Liver (tissue), 8 donors: ENCODE measurements at regions not wholly inside any gene's neighbourhood (a gene's known extent, or its start where the extent isn't known, plus 50 kb on each side); places are given as distances from the start of the nearest gene placed in this dataset.

ENCODE experiments used
- DNase-seq: peaks from one replicate; pipeline ENCODE4 v3.0.0-alpha.2; 2017; ENCODE audit warnings: low spot score
- H3K27ac ChIP-seq, 2 donors: one replicate each; pipeline ENCODE4 v1.7.0; 2013; ENCODE audit warnings: inconsistent platforms in 2 of 2, low read length in 2 of 2, control low read depth in 1 of 2, low read depth in 1 of 2, mild to moderate bottlenecking in 1 of 2
- H3K27me3 ChIP-seq, 4 donors: one replicate each; pipeline versions ENCODE4 v1.6.1 to v1.7.0; 2013; ENCODE audit warnings: low read length in 3 of 4, inconsistent platforms in 1 of 4, mild to moderate bottlenecking in 1 of 4, moderate library complexity in 1 of 4; ENCODE audit not compliant: control insufficient read depth in 4 of 4, insufficient read depth in 4 of 4
- H3K36me3 ChIP-seq, 4 donors: one replicate each; pipeline versions ENCODE4 v1.6.1 to v1.7.0; 2013; ENCODE audit warnings: low read length in 3 of 4, mild to moderate bottlenecking in 3 of 4, low read depth in 1 of 4, moderate library complexity in 1 of 4; ENCODE audit not compliant: control insufficient read depth in 4 of 4, insufficient read depth in 3 of 4
- H3K4me1 ChIP-seq, 4 donors: one replicate each; pipeline versions ENCODE4 v1.6.1 to v1.7.0; 2013; ENCODE audit warnings: low read length in 3 of 4, mild to moderate bottlenecking in 3 of 4, moderate library complexity in 1 of 4; ENCODE audit not compliant: control insufficient read depth in 4 of 4, insufficient read depth in 4 of 4
- H3K4me3 ChIP-seq, 3 donors: one replicate each; pipeline versions ENCODE4 v1.6.1 to v1.7.0; 2013; ENCODE audit warnings: low read length in 3 of 3, control low read depth in 1 of 3, low read depth in 1 of 3, mild to moderate bottlenecking in 1 of 3
- H3K9ac ChIP-seq, 2 donors: one replicate each; pipeline ENCODE4 v1.7.0; 2013; ENCODE audit warnings: low read length in 2 of 2, mild to moderate bottlenecking in 2 of 2, moderate library complexity in 2 of 2, control low read depth in 1 of 2, low read depth in 1 of 2
- H3K9me3 ChIP-seq, 4 donors: one replicate each; pipeline versions ENCODE4 v1.6.1 to v1.7.0; 2013; ENCODE audit warnings: low read length in 3 of 4; ENCODE audit not compliant: control insufficient read depth in 4 of 4
- EGR1 ChIP-seq, 2 donors: IDR thresholded peaks; 2 replicates each; pipeline ENCODE4 v1.6.1; 2016 to 2018; ENCODE audit warnings: antibody characterized with exemption in 2 of 2, low read depth in 2 of 2
- FOXA1 ChIP-seq: IDR thresholded peaks from 2 replicates; pipeline ENCODE4 v1.6.1; 2016; ENCODE audit warnings: antibody characterized with exemption
- FOXA2 ChIP-seq: IDR thresholded peaks from 2 replicates; pipeline ENCODE4 v1.6.1; 2016; ENCODE audit warnings: antibody characterized with exemption
- GABPA ChIP-seq, 2 donors: IDR thresholded peaks in 1 of 2; conservative IDR thresholded peaks in 1 of 2; 2 replicates each; pipeline ENCODE4 v1.6.1; 2016; ENCODE audit warnings: antibody characterized with exemption in 2 of 2, mild to moderate bottlenecking in 1 of 2, moderate library complexity in 1 of 2
- HNF4A ChIP-seq, 2 donors: conservative IDR thresholded peaks; 2 replicates each; pipeline ENCODE4 v1.6.1; 2016; ENCODE audit warnings: antibody characterized with exemption in 2 of 2, mild to moderate bottlenecking in 2 of 2
- HNF4G ChIP-seq: IDR thresholded peaks from 2 replicates; pipeline ENCODE4 v1.6.1; 2016; ENCODE audit warnings: antibody characterized with exemption
- JUND ChIP-seq, 2 donors: IDR thresholded peaks; 2 replicates each; pipeline ENCODE4 v1.6.1; 2016; ENCODE audit warnings: antibody characterized with exemption in 2 of 2
- NR2F2 ChIP-seq: IDR thresholded peaks from 2 replicates; pipeline ENCODE4 v1.6.1; 2016; ENCODE audit warnings: antibody characterized with exemption
- RAD21 ChIP-seq, 2 donors: IDR thresholded peaks; 2 replicates each; pipeline ENCODE4 v1.6.1; 2016; ENCODE audit warnings: antibody characterized with exemption in 2 of 2, mild to moderate bottlenecking in 2 of 2
- RXRA ChIP-seq, 2 donors: IDR thresholded peaks; 2 replicates each; pipeline ENCODE4 v1.6.1; 2017 to 2018; ENCODE audit warnings: antibody characterized with exemption in 2 of 2, mild to moderate bottlenecking in 1 of 2
- SP1 ChIP-seq: IDR thresholded peaks from 2 replicates; pipeline ENCODE4 v1.6.1; 2018; ENCODE audit warnings: antibody characterized with exemption, mild to moderate bottlenecking
- TAF1 ChIP-seq: conservative IDR thresholded peaks from 2 replicates; pipeline ENCODE4 v1.6.1; 2016; ENCODE audit warnings: antibody characterized with exemption, mild to moderate bottlenecking
- YY1 ChIP-seq: IDR thresholded peaks from 2 replicates; pipeline ENCODE4 v1.6.1; 2016; ENCODE audit warnings: antibody characterized with exemption, mild to moderate bottlenecking
- WGBS: extraction: QIAGEN DNeasy Blood & Tissue Kit; methylation state at CpG from one replicate; pipeline ENCODE4 v1.1.7; 2013; 5-methylcytosine and 5-hydroxymethylcytosine counted together
- TF ChIP-seq, protein P1 (sequence below): IDR thresholded peaks from 2 replicates; pipeline ENCODE4 v1.6.1; 2016; ENCODE audit warnings: antibody characterized with exemption
- TF ChIP-seq, protein P2 (sequence below): IDR thresholded peaks from 2 replicates; pipeline ENCODE4 v1.6.1; 2016; ENCODE audit warnings: antibody characterized with exemption
- TF ChIP-seq, protein P3 (sequence below): IDR thresholded peaks from 2 replicates; pipeline ENCODE4 v1.6.1; 2016; ENCODE audit warnings: antibody characterized with exemption, mild to moderate bottlenecking
- TF ChIP-seq, protein P4 (sequence below): IDR thresholded peaks from 2 replicates; pipeline ENCODE4 v1.6.1; 2016; ENCODE audit warnings: antibody characterized with exemption
- TF ChIP-seq, protein P5 (sequence below): fragments of 150-350 bp; IDR thresholded peaks from 2 replicates; pipeline ENCODE4 v1.5.1; 2017; ENCODE audit warnings: improper control_type of control experiment, low read depth, low read length; ENCODE audit not compliant: missing input control
- donor health status: healthy.
- donor health status: healthy.
- donor health status: healthy.
- donor health status: healthy.
- donor health status: healthy.

DNA sequence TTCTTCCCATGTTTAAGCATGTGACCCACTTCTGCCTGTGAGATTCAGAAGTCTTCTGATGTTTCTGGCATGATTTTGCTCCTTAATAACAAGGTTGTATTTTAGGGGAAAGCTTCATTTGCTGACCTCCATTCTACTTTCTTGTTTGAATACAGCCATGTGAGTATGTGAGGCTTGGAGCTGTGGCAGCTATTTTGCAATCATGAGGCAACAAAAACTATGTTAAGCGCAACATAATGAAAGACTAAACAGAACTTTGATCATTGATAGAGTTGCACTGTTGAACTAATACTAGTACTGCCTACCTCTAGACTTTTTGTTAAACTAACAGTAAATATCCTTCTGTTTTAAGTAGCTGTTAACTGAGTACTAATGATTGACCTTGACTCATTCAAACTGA, 203.8 kb upstream of the FAM3C start:
- Histone ChIP-seq H3K4me3 (no peak overlapping the region), H3K9ac (no peak overlapping the region), H3K27me3 (no peaks in the 10 kb centered on the region), H3K9me3 (no peaks in the 10 kb centered on the region), H3K4me1 (no peaks in the 10 kb centered on the region), H3K36me3 (no peaks in the 10 kb centered on the region), H3K27ac (no peak overlapping the region)
- TF ChIP-seq, protein P1, sequence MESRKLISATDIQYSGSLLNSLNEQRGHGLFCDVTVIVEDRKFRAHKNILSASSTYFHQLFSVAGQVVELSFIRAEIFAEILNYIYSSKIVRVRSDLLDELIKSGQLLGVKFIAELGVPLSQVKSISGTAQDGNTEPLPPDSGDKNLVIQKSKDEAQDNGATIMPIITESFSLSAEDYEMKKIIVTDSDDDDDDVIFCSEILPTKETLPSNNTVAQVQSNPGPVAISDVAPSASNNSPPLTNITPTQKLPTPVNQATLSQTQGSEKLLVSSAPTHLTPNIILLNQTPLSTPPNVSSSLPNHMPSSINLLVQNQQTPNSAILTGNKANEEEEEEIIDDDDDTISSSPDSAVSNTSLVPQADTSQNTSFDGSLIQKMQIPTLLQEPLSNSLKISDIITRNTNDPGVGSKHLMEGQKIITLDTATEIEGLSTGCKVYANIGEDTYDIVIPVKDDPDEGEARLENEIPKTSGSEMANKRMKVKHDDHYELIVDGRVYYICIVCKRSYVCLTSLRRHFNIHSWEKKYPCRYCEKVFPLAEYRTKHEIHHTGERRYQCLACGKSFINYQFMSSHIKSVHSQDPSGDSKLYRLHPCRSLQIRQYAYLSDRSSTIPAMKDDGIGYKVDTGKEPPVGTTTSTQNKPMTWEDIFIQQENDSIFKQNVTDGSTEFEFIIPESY: no peak
- TF ChIP-seq, protein P2, sequence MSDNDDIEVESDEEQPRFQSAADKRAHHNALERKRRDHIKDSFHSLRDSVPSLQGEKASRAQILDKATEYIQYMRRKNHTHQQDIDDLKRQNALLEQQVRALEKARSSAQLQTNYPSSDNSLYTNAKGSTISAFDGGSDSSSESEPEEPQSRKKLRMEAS: no peak
- TF ChIP-seq EGR1 (IDR thresholded peaks at IDR 0.05; ENCODE audit: low read depth in 2 of 2) (no peak), JUND (IDR thresholded peaks at IDR 0.05) (no peak), RAD21 (IDR thresholded peaks at IDR 0.05) (no peak), RXRA (IDR thresholded peaks at IDR 0.05) (no peak), HNF4A (conservative IDR thresholded peaks at IDR 0.05) (no peak), SP1 (no peak), GABPA (IDR thresholded peaks at IDR 0.05 in 1 of 2, conservative IDR thresholded peaks at IDR 0.05 in 1 of 2) (no peak), FOXA2 (no peak), TAF1 (no peak), FOXA1 (no peak), HNF4G (no peak), YY1 (no peak), NR2F2 (no peak)
- TF ChIP-seq, protein P3, sequence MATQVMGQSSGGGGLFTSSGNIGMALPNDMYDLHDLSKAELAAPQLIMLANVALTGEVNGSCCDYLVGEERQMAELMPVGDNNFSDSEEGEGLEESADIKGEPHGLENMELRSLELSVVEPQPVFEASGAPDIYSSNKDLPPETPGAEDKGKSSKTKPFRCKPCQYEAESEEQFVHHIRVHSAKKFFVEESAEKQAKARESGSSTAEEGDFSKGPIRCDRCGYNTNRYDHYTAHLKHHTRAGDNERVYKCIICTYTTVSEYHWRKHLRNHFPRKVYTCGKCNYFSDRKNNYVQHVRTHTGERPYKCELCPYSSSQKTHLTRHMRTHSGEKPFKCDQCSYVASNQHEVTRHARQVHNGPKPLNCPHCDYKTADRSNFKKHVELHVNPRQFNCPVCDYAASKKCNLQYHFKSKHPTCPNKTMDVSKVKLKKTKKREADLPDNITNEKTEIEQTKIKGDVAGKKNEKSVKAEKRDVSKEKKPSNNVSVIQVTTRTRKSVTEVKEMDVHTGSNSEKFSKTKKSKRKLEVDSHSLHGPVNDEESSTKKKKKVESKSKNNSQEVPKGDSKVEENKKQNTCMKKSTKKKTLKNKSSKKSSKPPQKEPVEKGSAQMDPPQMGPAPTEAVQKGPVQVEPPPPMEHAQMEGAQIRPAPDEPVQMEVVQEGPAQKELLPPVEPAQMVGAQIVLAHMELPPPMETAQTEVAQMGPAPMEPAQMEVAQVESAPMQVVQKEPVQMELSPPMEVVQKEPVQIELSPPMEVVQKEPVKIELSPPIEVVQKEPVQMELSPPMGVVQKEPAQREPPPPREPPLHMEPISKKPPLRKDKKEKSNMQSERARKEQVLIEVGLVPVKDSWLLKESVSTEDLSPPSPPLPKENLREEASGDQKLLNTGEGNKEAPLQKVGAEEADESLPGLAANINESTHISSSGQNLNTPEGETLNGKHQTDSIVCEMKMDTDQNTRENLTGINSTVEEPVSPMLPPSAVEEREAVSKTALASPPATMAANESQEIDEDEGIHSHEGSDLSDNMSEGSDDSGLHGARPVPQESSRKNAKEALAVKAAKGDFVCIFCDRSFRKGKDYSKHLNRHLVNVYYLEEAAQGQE: no peak
- TF ChIP-seq, protein P4, sequence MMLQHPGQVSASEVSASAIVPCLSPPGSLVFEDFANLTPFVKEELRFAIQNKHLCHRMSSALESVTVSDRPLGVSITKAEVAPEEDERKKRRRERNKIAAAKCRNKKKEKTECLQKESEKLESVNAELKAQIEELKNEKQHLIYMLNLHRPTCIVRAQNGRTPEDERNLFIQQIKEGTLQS: no peak
- TF ChIP-seq, protein P5, sequence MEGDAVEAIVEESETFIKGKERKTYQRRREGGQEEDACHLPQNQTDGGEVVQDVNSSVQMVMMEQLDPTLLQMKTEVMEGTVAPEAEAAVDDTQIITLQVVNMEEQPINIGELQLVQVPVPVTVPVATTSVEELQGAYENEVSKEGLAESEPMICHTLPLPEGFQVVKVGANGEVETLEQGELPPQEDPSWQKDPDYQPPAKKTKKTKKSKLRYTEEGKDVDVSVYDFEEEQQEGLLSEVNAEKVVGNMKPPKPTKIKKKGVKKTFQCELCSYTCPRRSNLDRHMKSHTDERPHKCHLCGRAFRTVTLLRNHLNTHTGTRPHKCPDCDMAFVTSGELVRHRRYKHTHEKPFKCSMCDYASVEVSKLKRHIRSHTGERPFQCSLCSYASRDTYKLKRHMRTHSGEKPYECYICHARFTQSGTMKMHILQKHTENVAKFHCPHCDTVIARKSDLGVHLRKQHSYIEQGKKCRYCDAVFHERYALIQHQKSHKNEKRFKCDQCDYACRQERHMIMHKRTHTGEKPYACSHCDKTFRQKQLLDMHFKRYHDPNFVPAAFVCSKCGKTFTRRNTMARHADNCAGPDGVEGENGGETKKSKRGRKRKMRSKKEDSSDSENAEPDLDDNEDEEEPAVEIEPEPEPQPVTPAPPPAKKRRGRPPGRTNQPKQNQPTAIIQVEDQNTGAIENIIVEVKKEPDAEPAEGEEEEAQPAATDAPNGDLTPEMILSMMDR: no peak
- 81% methylated on average over 1 of the region's 1 CpG for WGBS
- DNase-seq: no peak
